ENCODE measurements at regions not wholly inside any gene's neighbourhood (a gene's known extent, or its start where the extent isn't known, plus 50 kb on each side); places are given as distances from the start of the nearest gene placed in this dataset.
A peak's percentile ranks its signal among the peaks of the same experiment; 100 is the strongest.

DNA sequence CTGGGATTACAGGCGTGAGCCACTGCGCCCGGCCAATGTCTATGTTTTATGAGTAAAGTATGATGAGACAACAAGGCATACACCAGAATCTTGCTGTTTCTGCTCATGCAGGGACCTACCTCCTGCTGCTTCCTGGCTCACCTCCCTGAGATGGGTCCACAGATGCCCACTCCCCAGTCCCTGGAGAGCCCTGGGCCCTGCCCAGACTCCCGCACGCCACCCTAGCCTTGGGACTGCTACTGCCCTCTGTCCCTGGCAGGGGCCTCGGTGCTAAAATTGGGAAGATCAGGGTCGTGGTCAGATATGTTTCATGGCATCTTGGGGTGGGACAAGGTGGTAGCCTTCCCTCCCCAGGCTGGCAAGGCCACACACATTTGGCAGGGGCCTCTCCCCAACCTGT lies 84.3 kb upstream of the BCOR start:
- no peak overlapping the region for H3K4me3 ChIP-seq
- TF ChIP-seq, protein P1, sequence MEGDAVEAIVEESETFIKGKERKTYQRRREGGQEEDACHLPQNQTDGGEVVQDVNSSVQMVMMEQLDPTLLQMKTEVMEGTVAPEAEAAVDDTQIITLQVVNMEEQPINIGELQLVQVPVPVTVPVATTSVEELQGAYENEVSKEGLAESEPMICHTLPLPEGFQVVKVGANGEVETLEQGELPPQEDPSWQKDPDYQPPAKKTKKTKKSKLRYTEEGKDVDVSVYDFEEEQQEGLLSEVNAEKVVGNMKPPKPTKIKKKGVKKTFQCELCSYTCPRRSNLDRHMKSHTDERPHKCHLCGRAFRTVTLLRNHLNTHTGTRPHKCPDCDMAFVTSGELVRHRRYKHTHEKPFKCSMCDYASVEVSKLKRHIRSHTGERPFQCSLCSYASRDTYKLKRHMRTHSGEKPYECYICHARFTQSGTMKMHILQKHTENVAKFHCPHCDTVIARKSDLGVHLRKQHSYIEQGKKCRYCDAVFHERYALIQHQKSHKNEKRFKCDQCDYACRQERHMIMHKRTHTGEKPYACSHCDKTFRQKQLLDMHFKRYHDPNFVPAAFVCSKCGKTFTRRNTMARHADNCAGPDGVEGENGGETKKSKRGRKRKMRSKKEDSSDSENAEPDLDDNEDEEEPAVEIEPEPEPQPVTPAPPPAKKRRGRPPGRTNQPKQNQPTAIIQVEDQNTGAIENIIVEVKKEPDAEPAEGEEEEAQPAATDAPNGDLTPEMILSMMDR (IDR thresholded peaks at IDR 0.05) = no peak
- no peaks in the 10 kb centered on the region for H3K4me1 ChIP-seq
- intact Hi-C loops (cut with DNase I) = no loop called here
- no peak for DNase-seq (ENCODE audit: low spot score in 2 of 2)
- H3K27me3 ChIP-seq = no peaks in the 10 kb centered on the region
- H3K27ac ChIP-seq = no peak overlapping the region
- H3K9me3 ChIP-seq = peaks cover 4 to 13% of the 10 kb centered on the region in 2 donors
- H3K36me3 ChIP-seq = no peaks in the 10 kb centered on the region

DNA sequence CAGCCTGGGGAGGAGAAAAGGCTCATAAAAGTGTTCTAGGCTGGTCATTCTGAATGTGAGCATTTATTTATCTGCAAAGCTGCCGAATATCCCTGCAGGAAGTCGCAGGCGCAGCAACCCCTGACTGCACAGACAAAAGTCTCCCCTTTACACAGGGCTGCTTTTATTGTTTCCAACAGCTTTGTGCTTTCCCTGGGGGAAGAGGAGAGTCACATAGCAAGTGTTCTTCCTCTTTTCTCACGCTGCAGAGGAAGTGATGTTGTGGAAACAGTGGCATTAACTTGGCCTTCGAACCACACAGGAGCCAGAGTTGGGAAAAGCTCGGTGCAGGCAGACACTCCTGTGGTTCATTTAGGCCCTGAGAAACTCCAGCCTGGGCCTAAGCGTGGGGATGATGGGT lies 81.5 kb upstream of the BCOR start:
- Histone ChIP-seq H3K4me3 (no peak overlapping the region), H3K36me3 (no peaks in the 10 kb centered on the region), H3K9me3 (no peaks in the 10 kb centered on the region), H3K4me1 (peaks cover 0 to 4% of the 10 kb centered on the region in 2 donors), H3K27me3 (no peaks in the 10 kb centered on the region), H3K27ac (no peak overlapping the region)
- no peak for DNase-seq (ENCODE audit: low spot score in 2 of 2)
- TF ChIP-seq, protein P1 (IDR thresholded peaks at IDR 0.05) = no peak
- intact Hi-C loops (cut with DNase I) = loop anchor here (5.0 to 10.0 kb wide), 3 partner anchors 167 to 1374 kb away; partner anchors contain the start of gene MID1IP1

DNA sequence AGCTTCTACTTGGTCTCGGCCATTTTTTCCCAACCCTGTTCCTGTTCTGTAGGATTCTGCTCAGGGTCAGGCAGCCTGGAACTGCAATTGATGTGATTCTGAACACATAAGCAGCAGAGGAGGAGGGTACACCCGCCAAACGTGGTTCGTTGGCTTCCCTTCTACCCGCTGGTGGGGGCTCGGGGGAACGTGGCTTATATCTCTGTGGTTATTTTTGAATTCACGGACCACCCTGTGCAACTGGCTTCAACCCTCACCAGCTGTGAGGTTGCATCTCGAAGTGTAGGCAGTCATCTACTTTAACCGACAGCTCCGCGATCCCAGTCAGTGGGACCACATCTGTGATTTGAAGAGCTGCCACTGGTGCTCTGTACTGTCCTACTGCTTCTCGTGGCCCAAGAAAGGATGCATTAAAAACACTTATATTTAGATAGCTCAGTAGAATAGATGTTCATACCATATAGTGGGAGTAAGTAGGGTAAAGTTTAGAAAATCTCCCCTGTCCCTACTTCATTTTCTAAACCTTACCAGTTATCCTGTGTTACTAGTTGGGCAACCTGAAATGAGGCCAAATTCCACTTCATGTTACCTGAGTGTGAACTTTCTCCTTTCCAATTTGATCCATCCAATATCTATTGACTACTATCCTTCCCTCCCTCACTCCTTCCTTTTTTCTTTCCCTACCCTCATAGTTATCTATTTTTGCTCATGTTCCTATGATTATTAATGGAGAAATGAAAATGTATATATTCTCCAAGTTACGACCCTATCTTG lies 80.4 kb upstream of the BCOR start:
- Histone ChIP-seq H3K36me3 (no peaks in the 10 kb centered on the region), H3K27ac (no peak overlapping the region), H3K4me1 (peaks cover 0 to 9% of the 10 kb centered on the region in 2 donors), H3K9me3 (no peaks in the 10 kb centered on the region), H3K27me3 (no peaks in the 10 kb centered on the region), H3K4me3 (no peak overlapping the region)
- TF ChIP-seq, protein P1 (IDR thresholded peaks at IDR 0.05) = no peak
- DNase-seq (ENCODE audit: low spot score in 2 of 2) = no peak
- intact Hi-C loops (cut with DNase I) = loop anchor here (1.0 to 10.0 kb wide), 5 partner anchors 81 to 1373 kb away; partner anchors contain the start of genes BCOR and MID1IP1

DNA sequence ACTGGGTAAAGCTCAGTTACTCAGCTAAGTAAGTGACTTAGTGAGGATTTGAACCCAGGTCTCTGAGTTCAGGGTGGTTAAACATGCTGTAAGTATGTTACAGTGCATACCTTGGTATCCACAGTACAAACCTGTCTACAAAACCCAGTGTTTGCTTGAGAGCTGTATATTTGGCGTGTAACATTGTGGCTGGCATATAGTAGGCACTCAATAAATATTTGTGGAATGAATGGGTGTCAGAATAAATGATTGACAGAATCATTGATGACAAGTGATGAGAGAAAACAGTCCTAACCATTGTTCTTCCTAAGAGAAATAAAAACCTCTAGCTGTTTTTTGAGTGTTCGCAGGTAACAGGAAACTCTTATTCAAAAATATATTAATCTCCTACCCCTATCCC lies 79.7 kb upstream of the BCOR start:
- Histone ChIP-seq H3K27ac (peak overlapping the region; percentile 89 to 93), H3K4me1 (peaks cover 0 to 14% of the 10 kb centered on the region in 2 donors), H3K9me3 (no peaks in the 10 kb centered on the region), H3K27me3 (no peaks in the 10 kb centered on the region), H3K4me3 (peak overlapping the region; percentile 59 to 75), H3K36me3 (no peaks in the 10 kb centered on the region)
- intact Hi-C loops (cut with DNase I) = loop anchor here (1.0 to 10.0 kb wide), 5 partner anchors 81 to 1373 kb away; partner anchors contain the start of genes BCOR and MID1IP1
- TF ChIP-seq, protein P1 (IDR thresholded peaks at IDR 0.05) = no peak
- DNase-seq (ENCODE audit: low spot score in 2 of 2) = no peak

DNA sequence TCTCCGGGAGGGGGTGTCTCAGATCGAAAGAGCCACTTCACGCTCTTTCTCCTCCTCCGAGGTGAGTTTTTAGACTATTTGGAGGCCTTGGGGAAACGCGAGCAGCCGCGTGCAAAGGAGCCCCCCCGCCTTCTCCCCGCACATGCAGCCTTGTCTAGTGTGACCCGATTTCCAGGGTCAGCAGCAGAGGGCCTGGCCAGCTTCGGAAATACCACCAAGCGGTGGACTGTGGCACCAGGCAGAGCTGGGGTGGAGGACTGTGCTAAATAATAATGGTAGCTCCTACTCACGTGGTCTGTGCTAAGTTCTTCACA lies 79.3 kb upstream of the BCOR start:
- no peaks in the 10 kb centered on the region for H3K27me3 ChIP-seq
- peak overlapping the region; percentile 89 to 93 for H3K27ac ChIP-seq
- TF ChIP-seq, protein P1 (IDR thresholded peaks at IDR 0.05) = no peak
- peaks cover 0 to 14% of the 10 kb centered on the region in 2 donors for H3K4me1 ChIP-seq
- H3K4me3 ChIP-seq = peak overlapping the region; percentile 59 to 75
- no peaks in the 10 kb centered on the region for H3K36me3 ChIP-seq
- peak in 1 of 2 donors; percentile 67 for DNase-seq (ENCODE audit: low spot score in 2 of 2)
- H3K9me3 ChIP-seq = no peaks in the 10 kb centered on the region
- intact Hi-C loops (cut with DNase I) = loop anchor here (1.0 to 10.0 kb wide), 5 partner anchors 80 to 1372 kb away; partner anchors contain the start of genes BCOR and MID1IP1

All from ascending aorta (tissue), 2 donors.